ELR (cell line): ENCODE measurements at regions not wholly inside any gene's neighbourhood (a gene's known extent, or its start where the extent isn't known, plus 50 kb on each side); places are given as distances from the start of the nearest gene placed in this dataset.
"Not testable (repeated sequence)": the region's sequence is repeated elsewhere in the genome, so short reads cannot be mapped to it uniquely, and the experiment has no call there.

Experiments
- DNase-seq: peaks from one replicate; pipeline ENCODE4 v3.0.0-alpha.2; 2015; ENCODE audit warnings: low read depth

DNA sequence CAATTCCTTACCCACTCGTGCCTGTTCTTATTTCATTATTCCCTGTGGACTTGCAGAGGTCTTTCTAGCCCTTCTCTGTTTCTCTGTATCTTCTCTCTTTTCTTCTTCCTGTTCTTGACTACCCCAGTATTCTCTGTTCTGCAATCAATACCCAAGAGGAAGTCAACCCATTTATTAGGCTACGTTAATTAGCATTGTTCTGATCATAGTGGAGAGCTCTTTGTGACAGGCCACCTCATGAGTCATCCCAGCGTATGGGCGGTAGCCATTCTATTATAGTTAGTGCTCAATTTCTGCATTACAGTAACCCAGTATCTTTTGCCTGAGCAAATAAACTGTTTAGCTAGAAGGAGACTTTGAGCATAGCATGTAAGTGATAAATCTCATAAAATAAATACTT lies 259.5 kb upstream of the GRM7 start:
- DNase-seq = no peak

DNA sequence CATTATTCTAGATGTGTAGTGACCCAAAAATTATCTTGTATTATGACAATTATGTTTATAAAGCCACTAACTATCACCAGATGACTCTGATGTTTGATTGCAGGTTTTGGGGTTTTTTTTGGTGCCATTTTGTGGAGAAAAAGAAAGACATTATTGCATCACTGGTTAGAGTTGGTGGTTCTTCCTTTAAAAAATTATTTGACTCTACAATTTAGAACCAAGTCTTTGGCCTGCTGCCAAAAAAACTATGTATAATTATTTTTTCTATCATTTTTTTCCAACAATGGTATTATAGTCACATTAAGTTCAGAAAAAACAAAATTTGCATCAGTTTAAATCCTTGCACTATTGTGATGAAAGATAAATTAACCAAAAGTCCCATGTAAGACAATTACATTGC lies 258.6 kb upstream of the GRM7 start:
- DNase-seq = no peak

DNA sequence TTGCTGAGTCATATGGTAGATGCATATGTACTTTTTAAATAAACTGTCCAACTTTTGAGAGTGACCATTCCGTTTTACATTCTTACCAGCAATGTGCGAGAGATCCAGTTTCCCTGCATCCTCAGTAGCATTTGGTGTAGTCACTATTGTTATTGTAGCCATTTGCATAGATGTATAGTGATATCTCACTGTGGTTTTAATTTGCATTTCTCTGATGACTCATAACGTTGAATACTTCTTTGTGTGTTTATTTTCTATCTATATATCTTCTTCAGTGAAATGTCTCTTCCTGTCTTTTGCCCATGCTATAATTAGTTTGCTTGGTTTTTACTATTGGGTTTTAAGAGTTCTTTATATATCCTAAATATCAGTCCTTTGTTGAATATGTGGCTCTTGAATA lies 255.7 kb upstream of the GRM7 start:
- no peak for DNase-seq

DNA sequence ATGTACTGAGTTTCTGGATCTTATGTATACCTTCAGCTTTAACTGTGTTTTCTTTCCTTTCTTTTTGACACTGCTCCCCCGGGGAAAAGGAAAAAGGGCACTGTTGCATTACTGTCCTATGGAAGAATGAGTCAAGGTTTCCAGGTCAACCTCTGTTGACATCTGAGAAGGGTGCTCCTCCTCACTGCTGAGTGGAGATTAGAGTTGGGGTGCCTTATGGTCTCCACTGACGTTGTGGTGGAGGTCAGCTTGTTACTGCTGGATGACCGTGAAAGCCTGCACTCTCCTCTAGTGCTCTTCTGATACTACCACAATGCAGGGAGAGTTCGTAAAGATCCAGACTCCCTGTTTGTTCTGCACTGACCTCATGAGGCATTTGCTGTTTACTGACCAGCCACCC lies 252.1 kb upstream of the GRM7 start:
- DNase-seq = no peak

DNA sequence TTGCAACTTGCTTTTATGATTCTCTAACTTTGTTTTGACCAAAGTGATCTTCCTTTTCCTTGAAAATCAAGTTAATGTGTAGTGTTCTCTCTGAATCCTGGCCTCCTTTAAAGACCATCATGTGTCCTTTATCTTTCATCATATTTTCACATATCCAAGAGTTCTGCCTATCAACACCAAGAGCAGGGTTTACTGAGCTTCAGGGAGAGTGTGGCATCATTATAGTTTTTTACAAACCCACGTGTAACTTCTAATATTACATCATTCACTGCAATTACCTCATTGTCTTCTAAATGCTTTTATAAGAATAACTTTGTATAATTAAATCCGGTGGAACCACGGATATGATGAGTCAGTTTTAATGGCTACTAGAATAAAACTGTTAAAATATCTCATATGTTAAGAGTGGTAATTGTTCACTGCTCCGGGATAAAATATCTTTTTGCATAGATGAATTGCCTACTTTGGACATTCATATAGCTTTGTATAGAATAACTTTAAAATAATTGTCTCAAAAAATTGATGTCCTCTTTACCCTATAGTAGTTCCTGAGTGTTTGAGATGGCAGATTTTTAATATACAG lies 248.8 kb upstream of the GRM7 start:
- no peak for DNase-seq

DNA sequence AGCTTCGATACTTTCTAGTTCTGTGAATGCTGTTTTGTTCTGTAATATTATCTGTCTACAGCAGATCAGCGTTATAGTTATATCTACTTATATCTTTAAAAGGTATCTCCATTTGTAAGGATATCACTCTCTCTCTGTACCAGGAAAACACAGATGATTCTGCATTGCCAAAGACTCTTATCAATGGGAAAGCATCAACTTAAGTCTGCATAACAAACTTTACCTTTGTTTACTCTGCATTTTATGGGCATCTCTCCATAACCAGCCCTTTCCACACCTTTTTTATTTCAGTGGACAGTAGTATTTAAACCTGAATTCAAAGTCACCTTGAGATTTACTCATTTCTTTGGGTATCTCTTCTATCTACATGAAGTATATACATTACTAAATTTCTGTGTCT lies 238.7 kb upstream of the GRM7 start:
- DNase-seq = no peak

DNA sequence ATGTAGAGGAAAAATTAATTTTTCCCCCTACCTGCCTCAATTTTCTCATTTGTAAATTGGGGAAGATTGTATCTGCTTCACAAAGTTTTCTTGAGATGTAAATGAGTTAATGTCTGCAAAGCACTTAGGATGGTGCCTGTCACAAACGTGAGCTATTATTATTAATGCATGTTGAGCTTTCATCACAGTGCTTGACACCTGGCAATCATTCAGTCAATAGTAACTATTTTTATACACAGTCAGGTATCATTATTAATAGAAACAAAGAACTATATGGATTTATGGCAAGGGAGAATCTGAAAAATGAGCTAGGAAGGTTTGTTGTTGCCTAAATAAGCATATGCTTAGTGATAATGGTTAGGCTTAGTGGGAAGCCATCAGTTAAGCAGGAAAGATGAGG lies 238.2 kb upstream of the GRM7 start:
- no peak for DNase-seq

DNA sequence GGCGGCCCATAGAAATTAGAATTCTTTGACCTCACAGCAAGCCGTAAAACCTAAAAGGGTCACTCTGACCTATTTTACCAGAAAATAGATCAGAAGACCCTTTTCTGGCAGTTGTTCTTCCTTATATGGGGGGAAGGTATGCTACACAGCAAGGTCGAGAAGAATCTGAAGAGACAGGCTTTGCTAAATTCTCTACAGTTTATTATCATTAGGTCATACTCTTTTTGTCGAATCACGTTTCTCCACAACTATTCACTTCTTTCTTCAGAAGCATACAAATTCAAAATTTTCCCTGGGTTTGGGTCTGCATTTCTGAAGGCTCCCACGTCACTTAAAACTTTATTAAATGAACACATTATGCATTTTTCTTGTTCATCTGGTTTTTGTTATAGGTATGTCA lies 229.5 kb upstream of the GRM7 start:
- no peak for DNase-seq

DNA sequence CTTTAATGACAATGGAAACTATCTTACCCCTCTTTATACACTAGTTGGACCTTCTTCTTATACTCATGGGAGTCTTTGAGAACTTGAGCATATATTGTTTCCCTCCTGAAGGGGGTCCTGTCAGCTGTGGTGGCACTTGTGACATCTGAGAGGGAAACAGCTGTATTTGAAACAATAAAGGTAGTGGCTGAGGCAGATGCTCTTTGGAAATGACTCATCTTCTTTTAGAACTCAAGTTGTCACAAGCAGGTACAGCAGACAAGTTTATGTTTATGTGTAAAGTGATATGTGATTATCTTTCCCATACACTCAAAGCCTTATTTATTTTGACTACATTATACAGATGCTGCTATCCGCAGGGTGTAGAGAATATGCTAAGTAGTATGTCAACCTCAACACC lies 220.0 kb upstream of the GRM7 start:
- no peak for DNase-seq

DNA sequence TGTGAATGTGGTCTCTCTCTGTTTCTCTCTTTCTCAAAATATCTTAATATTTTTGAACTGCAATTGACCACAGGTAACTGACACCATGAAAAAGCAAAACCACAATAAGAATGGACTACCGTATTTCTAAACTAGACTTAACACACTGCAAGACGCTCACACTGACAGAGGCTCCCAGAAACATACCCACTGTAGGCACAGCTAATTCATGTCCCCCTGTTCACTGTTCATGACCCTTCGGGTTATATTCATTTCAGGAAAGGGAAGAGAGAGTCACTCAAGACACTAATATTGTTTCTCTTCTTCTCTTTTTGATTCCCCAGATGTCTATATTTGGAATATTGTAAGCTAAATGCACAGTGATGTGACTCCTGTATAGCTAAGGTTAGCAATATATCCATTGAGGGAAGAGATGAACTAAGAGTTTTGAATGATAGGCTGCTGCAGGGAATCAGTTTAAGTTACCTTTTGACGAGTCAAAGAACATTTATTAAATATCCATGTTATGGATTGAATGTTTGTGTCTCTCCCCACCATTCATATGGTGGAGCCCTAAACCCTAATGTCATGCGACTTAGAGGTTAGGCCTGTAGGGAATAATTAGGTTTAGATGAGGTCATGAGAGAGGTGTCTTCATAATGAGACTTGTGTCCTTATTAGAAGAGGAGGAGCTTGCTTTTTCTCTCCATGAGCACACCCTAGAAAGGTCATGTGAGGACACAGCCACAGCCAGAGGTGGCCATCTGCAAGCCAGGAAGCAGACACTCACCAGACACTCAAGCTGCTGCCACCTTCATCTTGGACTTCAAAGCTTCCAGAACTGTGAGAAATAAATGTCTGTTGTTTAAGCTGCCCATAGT lies 216.6 kb upstream of the GRM7 start:
- DNase-seq = no peak

DNA sequence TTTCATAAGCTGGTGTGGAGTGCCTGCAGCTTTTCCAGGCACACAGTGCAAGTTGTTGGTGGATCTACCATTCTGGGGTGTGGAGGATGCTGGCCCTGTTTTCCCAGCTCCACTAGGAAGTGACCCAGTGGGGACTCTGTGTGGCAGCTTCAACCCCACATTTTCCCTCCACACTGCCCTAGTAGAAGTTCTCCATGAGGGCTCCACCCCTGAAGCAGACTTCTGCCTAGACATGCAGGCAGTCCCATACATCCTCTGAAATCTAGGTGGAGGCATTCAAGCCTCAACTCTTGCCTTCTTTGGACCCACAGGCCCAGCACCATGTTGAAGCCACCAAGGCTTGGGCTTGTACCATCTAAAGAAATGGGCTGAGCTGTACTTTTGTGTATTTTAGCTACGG lies 206.2 kb upstream of the GRM7 start:
- no peak for DNase-seq

DNA sequence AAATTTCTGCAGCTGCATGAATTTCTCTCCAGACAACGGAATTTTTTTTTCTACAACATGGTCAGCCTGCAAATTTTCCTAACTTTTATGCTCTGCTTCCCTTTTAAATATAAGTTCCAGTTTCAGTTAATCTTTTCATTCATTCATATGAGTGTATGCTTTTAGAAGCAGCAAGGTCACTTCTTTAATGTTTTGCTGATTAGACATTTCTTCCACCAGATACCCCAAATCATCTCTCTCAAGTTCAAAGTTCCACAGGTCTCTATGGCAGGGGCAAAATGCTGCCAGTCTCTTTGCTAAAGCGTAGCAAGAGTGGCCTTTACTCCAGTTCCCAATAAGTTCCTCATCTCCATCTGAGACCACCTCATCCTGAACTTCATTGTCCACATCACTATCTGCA lies 205.6 kb upstream of the GRM7 start:
- no peak for DNase-seq

DNA sequence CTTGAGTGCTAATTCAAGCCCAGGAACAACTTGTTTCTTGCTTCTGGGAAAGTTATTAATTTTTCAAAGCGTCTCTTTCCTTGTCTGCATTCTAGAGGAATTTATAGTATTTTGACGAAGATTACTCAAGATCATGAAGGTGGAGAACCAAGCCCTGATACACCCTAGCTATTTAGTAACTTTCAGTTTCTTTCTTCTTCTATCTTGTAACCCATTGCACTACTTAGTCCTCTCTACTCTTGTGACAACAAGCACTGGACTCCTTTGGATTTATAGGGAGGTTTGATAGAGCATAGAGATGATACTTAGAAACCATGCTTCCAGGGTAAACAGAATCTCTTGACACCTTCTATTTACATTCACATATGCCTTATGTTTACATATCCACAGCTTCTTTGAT lies 203.3 kb upstream of the GRM7 start:
- DNase-seq = no peak

DNA sequence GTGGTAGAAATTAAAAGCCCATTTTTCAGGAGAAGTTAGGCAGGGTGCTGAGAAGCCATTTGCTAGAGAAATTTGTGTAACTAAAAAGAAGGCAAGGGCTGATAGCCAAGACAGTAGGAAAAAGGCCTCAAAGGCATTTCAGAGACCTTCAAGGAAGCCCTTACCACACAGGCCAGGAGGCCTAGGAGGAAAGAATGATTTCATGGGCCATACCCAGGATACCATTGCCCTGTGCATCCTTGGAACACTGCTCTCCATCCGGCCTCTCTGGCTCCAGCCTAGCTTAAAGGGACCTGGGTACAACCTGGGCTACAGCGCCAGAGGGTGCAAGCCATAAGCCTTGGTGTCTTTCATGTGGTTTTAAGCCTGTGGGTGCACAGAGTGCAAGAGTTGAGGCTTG lies 193.6 kb upstream of the GRM7 start:
- no peak for DNase-seq

DNA sequence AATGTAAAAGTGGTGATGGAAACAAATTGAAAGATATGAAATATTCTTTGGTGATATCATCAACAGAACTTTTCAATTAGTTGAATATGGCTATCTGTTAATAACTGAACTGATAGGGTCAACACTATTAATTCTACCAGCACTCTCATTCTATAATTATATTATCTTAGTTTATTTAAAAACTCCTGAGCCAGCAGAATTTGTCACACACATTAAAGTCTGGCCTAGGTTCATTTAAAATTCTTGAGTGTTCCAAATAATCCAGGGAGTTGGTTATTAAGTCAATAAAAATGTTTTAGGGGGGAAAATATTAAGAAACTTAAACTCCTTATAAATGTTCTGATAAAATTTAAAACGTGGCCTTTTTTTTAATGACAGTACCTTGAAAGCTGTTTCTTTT lies 189.6 kb upstream of the GRM7 start:
- DNase-seq = no peak

DNA sequence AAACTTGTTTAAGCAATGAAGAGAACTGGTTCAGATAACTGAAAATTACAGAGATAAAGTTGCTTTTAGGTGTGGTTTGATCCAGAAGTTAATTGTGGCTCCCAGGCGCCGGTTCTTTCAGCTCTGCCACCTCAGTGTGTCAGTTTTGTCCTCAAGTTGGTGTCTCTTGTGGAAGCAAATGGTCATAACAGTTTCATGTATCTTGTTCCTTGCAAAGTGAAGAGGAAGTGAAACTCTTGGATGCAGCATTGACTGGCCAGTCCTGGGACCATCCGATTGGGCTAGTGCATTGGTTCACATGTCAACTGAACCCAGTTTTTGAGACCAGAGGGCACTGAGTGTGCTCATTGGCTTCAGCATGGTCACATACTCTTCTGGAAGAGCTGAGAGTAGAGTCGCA lies 181.4 kb upstream of the GRM7 start:
- no peak for DNase-seq

DNA sequence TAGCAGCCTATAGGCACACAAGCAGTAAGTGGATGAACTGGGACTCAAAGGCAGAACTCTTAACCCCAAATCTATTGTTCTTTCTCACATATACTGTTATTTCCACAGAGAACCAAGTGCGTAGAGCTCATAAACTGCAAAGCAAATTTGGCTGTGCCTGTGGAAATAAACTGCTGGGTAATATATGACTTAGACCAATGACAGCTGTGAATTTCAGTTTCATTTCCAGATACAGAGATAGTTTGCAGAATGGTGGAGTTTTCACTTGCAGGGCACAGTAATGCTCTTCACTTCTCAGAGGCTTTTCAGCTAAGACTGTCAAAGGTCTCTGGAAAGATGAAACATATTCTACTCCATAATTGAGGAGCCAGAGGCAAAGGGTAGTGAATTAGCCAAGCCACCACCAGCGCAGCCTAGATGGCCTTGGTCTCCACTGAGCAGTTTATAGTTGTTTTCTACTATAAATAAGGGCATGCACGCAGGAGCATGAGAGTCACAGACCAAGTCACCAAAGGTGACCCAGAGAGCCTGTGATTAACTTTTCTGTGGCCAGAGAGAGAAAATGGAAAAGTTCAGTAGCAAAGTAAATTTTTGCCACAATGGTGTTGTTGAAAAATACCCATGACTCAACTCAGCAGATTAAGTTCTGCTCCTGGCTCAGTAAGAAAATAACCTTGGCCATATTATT lies 180.7 kb upstream of the GRM7 start:
- no peak for DNase-seq

DNA sequence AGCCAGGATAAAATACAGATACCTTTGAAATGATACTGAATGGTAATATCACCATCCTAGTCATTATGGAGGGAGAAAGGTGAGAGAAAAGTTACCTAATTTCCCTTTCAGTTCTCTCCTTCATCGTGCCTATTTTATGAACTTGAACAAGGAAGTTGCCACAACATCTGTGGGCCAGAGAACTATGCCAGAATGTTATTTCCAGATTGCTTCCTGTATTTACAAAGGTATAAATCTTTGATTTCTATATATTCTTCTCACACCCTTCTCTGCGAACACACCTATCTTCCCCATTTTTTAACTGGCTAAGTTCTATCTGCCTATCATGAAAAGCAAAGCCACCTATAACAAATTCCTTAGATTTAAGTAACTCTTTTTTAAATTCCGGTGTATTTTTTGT lies 163.6 kb upstream of the GRM7 start:
- no peak for DNase-seq

DNA sequence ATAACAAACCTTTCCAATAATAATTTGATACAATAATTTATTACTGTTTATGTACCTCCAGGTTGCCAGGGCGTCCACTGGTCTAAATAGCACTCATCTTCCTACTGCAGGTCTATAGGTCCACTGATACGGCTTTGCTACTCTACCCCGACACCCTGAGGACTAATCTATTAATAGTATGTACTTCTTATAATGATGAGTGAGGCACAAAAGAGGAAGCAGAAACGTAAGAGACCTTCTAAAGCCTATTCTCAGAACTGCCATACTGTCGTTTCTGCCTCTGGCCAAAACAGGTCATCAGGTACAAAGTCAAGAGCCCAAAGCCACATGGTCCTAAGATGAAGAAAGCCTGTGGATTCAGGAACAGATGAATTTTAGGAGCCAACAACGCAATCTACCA lies 163.2 kb upstream of the GRM7 start:
- no peak for DNase-seq

DNA sequence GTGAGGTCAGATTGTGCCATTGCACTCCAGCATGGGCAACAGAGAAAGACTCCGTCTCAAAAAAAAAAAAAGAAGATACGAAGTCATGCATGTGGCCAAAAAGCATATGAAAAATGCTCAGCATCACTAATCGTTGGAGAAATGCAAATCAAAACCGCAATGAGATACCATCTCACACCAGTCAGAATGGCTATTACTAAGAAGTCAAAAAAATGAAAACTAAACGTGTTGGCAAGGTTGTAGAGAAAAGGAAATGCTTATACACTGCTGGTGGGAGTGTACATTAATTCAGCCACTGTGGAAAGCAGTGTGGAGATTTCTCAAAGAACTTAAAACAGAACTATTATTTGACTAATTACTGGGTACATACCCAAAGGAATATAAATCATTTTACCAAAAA lies 156.1 kb upstream of the GRM7 start:
- DNase-seq = not testable (repeated sequence)

DNA sequence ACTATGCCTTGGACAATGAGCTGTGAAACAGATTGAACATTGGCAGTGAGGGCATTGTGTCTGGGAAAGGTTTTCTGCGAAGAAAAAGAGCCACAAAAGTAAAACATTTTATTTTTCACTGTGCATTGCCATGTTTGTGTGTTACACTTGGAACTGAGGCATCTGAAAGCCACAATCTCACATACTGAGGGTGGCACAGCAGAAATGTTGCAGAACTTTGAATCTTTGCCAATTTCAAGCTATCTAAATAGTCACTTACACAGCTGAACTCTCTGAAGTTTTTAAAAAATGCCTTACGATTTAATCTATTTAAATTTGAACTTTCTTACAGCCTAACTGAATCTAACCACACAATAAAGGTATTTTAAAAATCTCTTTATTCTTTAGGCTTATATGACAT lies 154.1 kb upstream of the GRM7 start:
- no peak for DNase-seq

DNA sequence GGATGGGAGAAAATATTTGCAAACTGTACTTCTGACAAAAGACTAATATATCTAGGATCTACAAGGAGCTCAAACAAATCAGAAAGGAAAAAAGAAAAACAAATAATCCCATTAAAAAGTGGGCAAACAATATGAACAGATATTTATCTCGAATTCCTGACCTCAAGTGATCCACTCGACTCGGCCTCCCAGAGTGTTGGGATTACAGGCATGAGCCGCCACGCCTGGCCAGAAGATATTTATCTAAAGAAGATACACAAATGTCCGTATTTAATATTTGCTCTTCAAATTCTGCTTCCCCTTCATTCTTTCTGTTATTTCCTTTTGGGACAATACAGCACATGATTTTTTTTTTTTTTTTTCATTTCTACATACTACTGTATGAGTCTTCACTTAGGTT lies 151.7 kb upstream of the GRM7 start:
- no peak for DNase-seq

DNA sequence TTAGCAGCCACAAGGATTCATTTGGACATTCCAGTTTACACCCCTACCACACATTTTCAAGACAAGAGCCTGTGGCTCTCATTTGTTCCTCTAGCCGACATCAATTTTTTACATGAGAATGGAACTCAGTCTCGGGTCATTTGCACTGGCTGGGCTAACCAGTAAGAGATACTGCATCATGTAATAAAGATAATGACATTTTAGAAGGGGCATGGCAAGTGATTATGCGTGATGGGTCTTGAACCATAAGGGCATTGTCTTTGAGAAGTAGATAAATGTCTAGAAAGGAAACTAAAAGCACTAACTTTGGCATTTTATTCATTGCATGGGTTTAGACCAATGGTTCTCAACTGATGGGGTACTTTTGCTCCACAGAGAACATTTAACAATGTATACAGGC lies 146.0 kb upstream of the GRM7 start:
- DNase-seq = no peak

DNA sequence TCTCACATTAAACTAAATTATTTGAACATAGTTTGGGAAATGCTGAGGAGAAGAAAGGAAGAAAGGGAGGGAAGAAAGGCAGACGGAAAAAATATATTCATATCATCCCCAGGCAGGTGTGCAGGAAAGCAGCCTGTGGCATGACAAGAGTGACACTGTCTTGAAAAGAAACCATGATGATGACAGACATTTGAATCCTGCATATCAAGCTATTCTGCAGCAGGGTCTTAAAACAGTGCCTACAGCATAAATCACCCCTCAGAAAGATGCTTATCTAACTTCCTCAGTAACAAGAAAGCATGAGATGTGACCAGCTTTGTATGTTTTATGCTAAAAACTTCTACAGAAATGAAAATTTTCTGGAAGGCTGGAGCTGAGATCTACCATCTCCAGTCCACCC lies 144.5 kb upstream of the GRM7 start:
- no peak for DNase-seq
